Occipital lobe (tissue), 1 donor: ENCODE measurements at regions not wholly inside any gene's neighbourhood (a gene's known extent, or its start where the extent isn't known, plus 50 kb on each side); places are given as distances from the start of the nearest gene placed in this dataset.
"Not testable (repeated sequence)": the region's sequence is repeated elsewhere in the genome, so short reads cannot be mapped to it uniquely, and the experiment has no call there.

Experiments
- DNase-seq: peaks from one replicate; lab custom pipeline; 2025; lab: John Stamatoyannopoulos, UW

DNA sequence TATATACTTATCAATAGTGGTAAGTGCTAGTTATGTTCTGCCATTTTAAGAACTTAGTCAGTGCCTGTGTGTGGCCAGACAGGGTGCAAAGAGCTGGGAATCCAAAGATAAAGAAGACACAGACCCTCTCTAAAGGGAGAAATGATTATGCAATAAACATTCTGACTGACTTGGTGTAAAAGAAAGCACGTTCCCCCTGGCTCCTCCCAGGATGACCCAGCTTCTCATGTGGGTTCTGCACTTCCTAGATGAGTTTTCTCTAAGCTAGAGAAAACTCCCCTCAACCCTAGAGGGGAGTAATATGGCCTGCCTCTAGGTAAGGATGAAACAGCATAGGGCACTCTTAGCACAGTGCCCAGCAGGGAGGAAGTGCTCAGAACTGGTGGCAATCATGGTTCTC is 231.2 kb downstream of the VRK1 start:
- DNase-seq = no peak

DNA sequence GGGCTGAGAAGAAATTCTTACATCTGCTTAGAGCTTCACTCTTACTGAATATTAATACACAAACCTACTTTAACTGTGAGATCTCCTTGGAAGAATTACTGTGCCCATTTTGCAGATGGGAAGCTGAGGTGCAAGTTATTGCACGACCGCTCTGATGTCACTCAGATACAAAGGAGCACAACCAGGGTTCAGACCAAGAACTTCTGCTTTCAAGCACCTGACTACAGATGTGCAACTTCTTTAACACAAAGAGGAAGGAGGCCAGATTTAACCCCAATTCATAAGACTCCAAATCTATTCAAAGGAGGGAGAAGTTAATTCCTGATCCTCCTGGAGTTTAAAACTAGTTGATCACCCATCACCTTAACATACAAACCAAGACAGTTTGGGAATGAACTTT is 232.6 kb downstream of the VRK1 start:
- DNase-seq = no peak

- DNase-seq = no peak
These were observed 234.3 kb downstream of the VRK1 start for GRCh38 chr14:97031530-97031929.

DNA sequence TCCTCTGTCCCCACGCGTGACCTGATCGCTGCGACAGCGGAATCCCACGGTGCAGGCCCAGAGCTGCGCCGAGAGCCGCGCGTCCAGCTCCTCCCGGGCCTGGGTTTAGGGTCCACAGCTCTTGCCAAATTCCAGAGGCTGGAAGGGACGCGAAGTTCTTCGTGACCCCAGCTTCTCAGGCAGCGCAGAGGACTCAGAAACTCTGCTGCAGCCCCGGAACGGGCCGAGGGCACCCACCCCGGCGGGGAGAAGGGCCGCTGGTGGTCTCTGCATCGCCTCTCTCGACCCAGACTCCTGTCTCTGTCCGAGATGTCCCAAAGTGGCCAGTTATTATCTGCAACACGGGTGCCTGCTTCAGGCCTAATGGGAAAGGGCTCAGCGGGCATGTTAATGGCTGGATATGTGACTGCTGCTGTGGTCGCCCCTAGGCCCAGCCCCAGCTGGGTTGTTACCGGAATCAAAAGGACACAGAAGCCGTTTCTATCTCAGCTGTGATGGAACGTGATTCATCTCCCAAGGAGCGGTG is 236.4 kb downstream of the VRK1 start:
- no peak for DNase-seq

- DNase-seq = no peak
These were observed 239.1 kb downstream of the VRK1 start for GRCh38 chr14:97036086-97036852.

DNA sequence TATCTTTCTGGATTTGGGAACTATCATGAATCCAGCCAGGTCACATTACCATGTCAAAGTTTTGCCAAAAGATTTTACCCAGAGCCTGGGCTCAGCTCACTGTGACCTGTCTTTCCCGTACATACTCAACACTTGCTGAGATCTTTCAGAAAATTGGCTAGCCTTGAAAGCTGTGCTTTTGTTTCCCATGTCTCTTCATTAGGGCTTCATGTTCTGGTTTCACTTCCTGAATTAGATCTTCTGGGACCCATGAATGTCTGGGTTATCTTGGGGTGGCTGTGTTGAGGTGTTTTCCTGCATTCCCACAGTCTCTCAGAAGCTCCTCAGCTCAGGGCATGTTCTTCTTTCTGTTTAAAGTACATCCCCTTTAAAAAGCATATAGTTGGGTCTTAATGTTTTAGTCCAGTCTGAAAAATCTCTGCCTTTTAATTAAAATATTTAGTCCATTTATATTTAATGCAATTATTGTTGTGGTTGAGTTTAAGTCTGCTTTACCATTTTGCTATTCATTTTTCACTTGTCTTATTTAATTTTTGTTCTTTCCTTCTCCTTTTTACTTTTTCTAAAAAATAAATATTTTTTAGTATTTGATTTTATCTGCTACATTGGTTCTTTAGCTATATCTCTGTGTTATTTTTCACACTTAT is 242.7 kb downstream of the VRK1 start:
- DNase-seq = no peak

- no peak for DNase-seq
These were observed 249.8 kb downstream of the VRK1 start for GRCh38 chr14:97046967-97047366.

GRCh38 chr14:97052001-97052400 is 254.8 kb downstream of the VRK1 start:
- DNase-seq = no peak

- no peak for DNase-seq
These were observed 256.8 kb downstream of the VRK1 start for GRCh38 chr14:97053941-97054340.

- no peak for DNase-seq
These were observed 258.2 kb downstream of the VRK1 start for GRCh38 chr14:97055355-97055754.

DNA sequence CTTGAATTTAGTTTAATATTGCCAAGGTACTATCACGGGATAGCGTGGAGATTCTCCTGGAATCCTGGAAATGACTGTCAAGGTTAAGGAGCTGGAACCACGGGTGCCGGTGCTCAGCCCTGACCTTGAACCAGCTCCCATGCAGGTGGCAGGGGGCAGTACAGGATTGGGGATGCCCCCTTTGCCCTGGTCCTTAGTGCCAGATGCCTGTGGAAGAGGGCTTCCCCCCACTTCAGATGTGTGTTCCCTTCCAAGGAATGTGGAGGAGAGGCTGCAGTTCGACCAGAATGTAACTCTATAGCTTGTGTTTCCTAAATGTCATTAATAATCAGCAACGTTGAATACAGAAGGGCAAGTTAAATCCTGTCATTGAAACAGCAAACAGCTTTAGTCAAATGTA is 258.9 kb downstream of the VRK1 start:
- DNase-seq = no peak

DNA sequence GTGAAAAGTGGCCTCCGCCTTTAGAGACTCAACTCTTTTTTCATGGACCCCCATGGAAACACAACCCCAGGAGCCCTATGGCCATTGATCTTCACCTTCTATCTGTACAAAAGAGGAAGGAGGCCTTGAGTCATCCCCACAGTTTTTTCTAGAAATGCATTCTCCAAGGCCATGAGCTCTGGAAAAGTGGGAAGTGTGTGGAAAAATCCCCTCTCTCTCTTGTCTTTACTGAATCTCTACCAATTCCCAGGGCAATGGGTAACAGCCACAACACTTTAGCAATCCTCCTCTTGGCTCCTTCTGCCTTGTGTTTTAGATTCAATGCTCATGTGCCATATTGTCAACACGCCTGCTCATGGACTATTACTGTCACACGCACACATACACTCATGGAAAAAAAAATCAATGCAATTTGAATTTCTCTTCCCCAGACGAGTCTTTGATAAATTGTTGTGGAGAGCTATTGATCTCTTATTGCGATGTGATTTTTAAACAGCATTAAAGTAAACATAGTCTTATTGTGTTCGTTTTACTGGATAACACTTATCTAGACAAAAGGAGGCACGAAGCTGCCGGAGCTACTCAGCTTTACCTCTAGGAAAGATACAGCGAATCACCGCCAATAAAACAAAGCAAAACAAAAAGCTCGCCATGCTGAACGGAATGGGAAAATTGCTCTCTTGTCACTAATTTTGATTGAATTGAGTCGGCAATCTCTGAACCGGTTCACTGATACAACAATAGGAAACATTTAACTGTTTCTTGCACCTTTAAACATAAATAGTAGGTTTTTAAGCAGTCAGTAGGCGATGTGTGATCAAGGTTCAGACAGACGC is 260.3 kb downstream of the VRK1 start:
- DNase-seq = no peak

- DNase-seq = no peak
These were observed 260.9 kb downstream of the VRK1 start for GRCh38 chr14:97058074-97058467.

DNA sequence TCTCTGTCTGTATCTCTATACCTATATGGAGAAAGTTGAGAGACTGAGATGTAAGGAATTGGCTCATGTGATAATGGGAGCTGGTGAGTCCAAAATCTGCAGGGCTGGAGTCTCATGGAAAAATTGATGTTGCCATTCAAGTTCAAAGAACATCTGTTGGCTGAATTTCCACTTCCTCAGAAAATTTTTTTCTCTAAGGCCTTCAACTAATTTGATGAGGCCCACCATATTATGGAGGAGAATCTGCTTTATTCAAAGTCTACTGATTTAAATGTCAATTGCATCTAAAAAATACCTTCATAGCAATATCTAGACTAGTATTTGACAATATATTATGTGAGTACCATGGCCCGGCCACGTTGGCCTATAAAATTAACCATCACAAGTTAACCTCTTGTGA is 261.4 kb downstream of the VRK1 start:
- no peak for DNase-seq

- no peak for DNase-seq
These were observed 264.0 kb downstream of the VRK1 start for GRCh38 chr14:97061198-97061597.

GRCh38 chr14:97061714-97062113 is 264.5 kb downstream of the VRK1 start:
- DNase-seq = no peak

GRCh38 chr14:97065305-97066067 is 268.3 kb downstream of the VRK1 start:
- no peak for DNase-seq

GRCh38 chr14:97066068-97066899 is 269.1 kb downstream of the VRK1 start:
- DNase-seq = no peak

DNA sequence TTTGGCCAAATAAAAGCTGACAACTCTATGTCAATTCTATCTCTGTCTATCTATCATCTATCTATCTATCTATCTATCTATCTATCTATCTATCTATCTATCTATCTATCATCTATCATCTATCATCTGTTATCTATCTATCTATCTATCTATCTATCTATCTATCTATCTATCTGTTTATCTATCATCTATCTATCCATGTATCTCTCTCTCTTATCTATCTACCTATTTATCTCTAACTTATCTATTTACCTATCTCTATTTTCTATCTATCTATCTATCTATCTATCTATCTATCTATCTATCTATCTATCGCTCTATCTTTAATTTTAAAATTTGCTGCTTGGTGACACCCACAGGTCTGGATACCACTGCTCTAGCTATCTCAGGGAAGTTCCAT is 271.1 kb downstream of the VRK1 start:
- DNase-seq = not testable (repeated sequence)

GRCh38 chr14:97070259-97070658 is 273.1 kb downstream of the VRK1 start:
- no peak for DNase-seq
